KMS-11 (cell line): ENCODE measurements at regions not wholly inside any gene's neighbourhood (a gene's known extent, or its start where the extent isn't known, plus 50 kb on each side); places are given as distances from the start of the nearest gene placed in this dataset.

Experiments used
- H2AFZ ChIP-seq: fragments of 200-600 bp; sonication (generic); 2 replicates; pipeline ENCODE4 v1.6.1; 2016; ENCODE audit warnings: antibody characterized with exemption, mixed run types, low read depth
- H3K27ac ChIP-seq: fragments of 200-600 bp; sonication (generic); 2 replicates; pipeline ENCODE4 v1.6.1; 2016; ENCODE audit warnings: mild to moderate bottlenecking, mixed run types
- H3K27me3 ChIP-seq: fragments of 200-600 bp; sonication (generic); 2 replicates; pipeline ENCODE4 v1.6.1; 2017; ENCODE audit warnings: mild to moderate bottlenecking, low read depth, mixed run types, moderate library complexity; ENCODE audit not compliant: insufficient read depth
- H3K36me3 ChIP-seq: fragments of 200-600 bp; sonication (generic); 2 replicates; pipeline ENCODE4 v1.6.1; 2017; ENCODE audit warnings: mild to moderate bottlenecking, mixed run types; ENCODE audit not compliant: insufficient read depth
- H3K4me1 ChIP-seq: fragments of 200-600 bp; sonication (generic); 2 replicates; pipeline ENCODE4 v1.6.1; 2016; ENCODE audit warnings: mild to moderate bottlenecking, low read depth, mixed run types; ENCODE audit not compliant: poor library complexity, severe bottlenecking
- H3K4me2 ChIP-seq: fragments of 200-600 bp; sonication (generic); 2 replicates; pipeline ENCODE4 v1.7.0; 2016; ENCODE audit warnings: mild to moderate bottlenecking, mixed run types
- H3K4me3 ChIP-seq: fragments of 200-600 bp; sonication (generic); IDR thresholded peaks from 2 replicates; pipeline ENCODE4 v1.6.1; 2017; ENCODE audit warnings: low read depth, low read length, mixed read lengths; ENCODE audit not compliant: insufficient read depth
- H3K79me2 ChIP-seq: fragments of 200-600 bp; sonication (generic); 2 replicates; pipeline ENCODE4 v1.6.1; 2016; ENCODE audit warnings: low read depth, mixed run types; ENCODE audit not compliant: insufficient read depth
- H3K9ac ChIP-seq: fragments of 200-600 bp; sonication (generic); 2 replicates; pipeline ENCODE4 v1.6.1; 2016; ENCODE audit warnings: mild to moderate bottlenecking, mixed run types
- H4K20me1 ChIP-seq: fragments of 200-600 bp; sonication (generic); 2 replicates; pipeline ENCODE4 v1.6.1; 2016; ENCODE audit warnings: mild to moderate bottlenecking, mixed run types; ENCODE audit not compliant: insufficient read depth
- TF ChIP-seq, protein P1 (sequence below): fragments of 200-600 bp; sonication (generic); conservative IDR thresholded peaks from 2 replicates; pipeline ENCODE4 v1.6.1; 2017; ENCODE audit warnings: low read depth, mild to moderate bottlenecking, antibody characterized with exemption, low read length, moderate library complexity, mixed read lengths

DNA sequence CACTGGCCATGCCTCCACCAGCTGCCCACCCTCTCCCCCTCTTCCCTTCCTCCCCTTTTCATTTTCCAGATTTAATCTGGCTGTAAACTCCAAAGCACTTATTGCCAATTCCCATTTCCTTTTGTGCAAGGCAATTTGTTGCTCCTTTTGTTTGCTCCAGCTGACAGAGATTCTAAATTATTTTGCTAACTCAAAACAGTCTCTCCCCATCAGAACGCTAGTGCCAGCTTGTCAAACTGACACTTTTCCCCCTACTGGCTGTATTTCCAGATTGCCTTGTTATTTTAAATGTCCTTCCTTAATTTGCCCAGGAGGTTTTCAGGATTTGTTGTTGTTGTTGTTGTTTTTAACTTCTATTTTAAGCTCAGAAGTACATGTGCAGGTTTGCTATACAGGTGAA lies 57.0 kb upstream of the PAK1 start:
- H3K4me1 ChIP-seq: no peaks in the 10 kb centered on the region
- no peak overlapping the region for H3K4me3 ChIP-seq
- H3K27ac ChIP-seq: no peak overlapping the region
- TF ChIP-seq, protein P1, sequence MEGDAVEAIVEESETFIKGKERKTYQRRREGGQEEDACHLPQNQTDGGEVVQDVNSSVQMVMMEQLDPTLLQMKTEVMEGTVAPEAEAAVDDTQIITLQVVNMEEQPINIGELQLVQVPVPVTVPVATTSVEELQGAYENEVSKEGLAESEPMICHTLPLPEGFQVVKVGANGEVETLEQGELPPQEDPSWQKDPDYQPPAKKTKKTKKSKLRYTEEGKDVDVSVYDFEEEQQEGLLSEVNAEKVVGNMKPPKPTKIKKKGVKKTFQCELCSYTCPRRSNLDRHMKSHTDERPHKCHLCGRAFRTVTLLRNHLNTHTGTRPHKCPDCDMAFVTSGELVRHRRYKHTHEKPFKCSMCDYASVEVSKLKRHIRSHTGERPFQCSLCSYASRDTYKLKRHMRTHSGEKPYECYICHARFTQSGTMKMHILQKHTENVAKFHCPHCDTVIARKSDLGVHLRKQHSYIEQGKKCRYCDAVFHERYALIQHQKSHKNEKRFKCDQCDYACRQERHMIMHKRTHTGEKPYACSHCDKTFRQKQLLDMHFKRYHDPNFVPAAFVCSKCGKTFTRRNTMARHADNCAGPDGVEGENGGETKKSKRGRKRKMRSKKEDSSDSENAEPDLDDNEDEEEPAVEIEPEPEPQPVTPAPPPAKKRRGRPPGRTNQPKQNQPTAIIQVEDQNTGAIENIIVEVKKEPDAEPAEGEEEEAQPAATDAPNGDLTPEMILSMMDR: 0 out of 2 replicates have a peak, but pooled peaks have one; percentile 11
- H3K4me2 ChIP-seq: no peak overlapping the region
- H3K9ac ChIP-seq: no peak overlapping the region
- H3K79me2 ChIP-seq: no peaks in the 10 kb centered on the region
- H3K27me3 ChIP-seq: no peaks in the 10 kb centered on the region
- H4K20me1 ChIP-seq: no peaks in the 10 kb centered on the region
- H2AFZ ChIP-seq: no peak overlapping the region
- H3K36me3 ChIP-seq: no peaks in the 10 kb centered on the region

DNA sequence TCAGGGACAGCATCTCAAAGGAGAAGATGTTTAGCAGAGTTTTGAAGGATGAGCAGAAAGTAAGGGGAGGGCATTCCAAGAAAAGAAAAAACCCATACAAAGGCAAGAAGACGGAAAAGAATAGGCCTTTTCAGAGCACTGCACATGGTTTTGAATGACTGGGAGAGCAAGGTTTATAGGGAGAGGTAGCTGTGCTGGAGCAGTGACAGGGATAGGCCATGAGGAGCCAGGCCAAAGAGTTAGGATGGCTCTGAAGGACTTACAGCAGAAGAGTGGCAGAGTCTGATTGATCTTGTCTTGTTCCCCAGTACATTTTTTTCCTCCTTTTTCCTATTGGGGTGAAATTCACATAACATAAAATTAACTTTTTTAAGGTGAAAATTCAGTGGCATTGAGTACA lies 55.8 kb upstream of the PAK1 start:
- no peak overlapping the region for H3K27ac ChIP-seq
- no peak overlapping the region for H2AFZ ChIP-seq
- H3K4me2 ChIP-seq: no peak overlapping the region
- no peak overlapping the region for H3K9ac ChIP-seq
- H3K27me3 ChIP-seq: no peaks in the 10 kb centered on the region
- H4K20me1 ChIP-seq: no peaks in the 10 kb centered on the region
- TF ChIP-seq, protein P1: no peak
- H3K36me3 ChIP-seq: no peaks in the 10 kb centered on the region
- H3K79me2 ChIP-seq: no peaks in the 10 kb centered on the region
- H3K4me3 ChIP-seq: no peak overlapping the region
- no peaks in the 10 kb centered on the region for H3K4me1 ChIP-seq

DNA sequence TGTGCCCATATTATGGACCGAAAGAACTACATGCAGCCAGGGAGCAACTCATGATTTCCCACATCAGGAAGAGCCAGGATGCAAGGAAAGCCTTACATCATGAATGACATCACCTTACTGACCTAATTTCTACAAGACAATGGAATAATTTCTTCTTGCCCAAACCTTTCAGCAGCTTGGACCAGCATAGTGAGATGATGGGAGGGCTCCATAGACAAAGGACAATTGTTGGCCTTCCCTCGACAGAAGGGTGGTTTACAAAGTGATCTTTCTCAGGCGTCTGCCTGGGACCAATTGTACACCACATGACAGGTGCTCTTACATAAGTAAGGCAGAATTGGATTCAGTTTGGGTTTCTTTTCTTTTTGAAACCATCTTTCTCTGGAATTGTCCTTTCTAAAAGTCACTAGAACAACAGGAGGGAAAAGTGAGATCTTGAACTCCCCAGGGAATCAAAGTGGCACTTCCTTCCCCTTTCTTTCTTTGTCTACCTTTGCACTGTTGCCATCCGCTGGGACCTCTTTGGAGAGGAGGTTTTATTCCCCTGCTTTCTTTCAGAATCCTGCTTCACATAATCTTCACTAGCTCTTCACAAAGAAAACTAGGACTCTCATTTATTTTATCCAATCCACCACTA lies 51.7 kb upstream of the PAK1 start:
- TF ChIP-seq, protein P1: no peak
- H3K4me2 ChIP-seq: no peak overlapping the region
- no peaks in the 10 kb centered on the region for H3K27me3 ChIP-seq
- no peaks in the 10 kb centered on the region for H3K79me2 ChIP-seq
- H3K36me3 ChIP-seq: no peaks in the 10 kb centered on the region
- H3K9ac ChIP-seq: no peak overlapping the region
- no peaks in the 10 kb centered on the region for H4K20me1 ChIP-seq
- no peak overlapping the region for H3K4me3 ChIP-seq
- no peaks in the 10 kb centered on the region for H3K4me1 ChIP-seq
- H2AFZ ChIP-seq: no peak overlapping the region
- no peak overlapping the region for H3K27ac ChIP-seq

DNA sequence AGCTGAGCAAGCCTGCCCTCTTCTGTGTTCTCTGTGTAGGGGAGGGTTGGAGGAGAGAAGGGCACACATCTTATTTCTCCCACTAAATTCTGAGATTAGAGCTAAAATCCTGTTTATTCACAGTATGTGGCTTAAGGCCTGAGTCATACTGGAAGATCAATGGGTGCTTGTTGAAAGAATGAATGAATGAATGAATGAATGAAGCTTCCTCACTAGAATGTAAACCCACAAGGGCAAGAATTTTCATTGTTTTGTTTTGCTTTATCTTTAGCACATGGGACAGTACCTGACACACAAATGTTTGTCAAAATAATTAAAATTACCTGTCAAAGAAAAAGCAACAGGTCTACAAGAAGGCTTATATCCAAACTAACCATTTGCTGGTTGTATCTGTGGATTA lies 50.6 kb upstream of the PAK1 start:
- Histone ChIP-seq H2AFZ (no peak overlapping the region), H3K27me3 (no peaks in the 10 kb centered on the region), H3K36me3 (no peaks in the 10 kb centered on the region), H3K4me2 (no peak overlapping the region), H3K9ac (no peak overlapping the region), H3K79me2 (no peaks in the 10 kb centered on the region), H3K27ac (no peak overlapping the region), H3K4me3 (no peak overlapping the region), H4K20me1 (no peaks in the 10 kb centered on the region), H3K4me1 (no peaks in the 10 kb centered on the region)
- TF ChIP-seq, protein P1: no peak
